ENCODE measurements at regions not wholly inside any gene's neighbourhood (a gene's known extent, or its start where the extent isn't known, plus 50 kb on each side); places are given as distances from the start of the nearest gene placed in this dataset.

DNA sequence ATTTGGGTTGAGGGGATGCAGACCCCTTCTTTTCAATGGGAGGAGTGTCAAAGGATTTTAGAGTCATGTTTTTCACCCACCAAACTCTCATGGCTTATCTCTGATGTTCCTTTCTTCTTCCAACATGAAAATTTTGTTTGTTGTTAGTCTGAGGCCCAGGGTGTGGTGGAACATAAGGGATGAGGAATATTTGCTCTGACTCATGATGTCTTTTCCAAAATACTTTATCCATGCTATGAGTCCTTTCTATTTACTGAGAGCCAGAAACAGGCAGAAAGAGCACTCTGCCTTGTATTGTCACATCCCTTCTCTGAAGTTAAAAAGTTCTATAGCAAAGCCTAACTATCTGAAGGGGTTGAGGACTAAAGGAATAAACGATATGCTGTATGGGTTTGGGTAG lies 61.6 kb upstream of the GYPA start:
- Histone ChIP-seq H3K4me1 (no peaks in the 10 kb centered on the region), H3K9me3 (ENCODE audit: low read depth) (no peaks in the 10 kb centered on the region), H3K9ac (no peak overlapping the region), H3K27me3 (no peaks in the 10 kb centered on the region), H3F3A (ENCODE audit: low read depth) (no peaks in the 10 kb centered on the region), H2AFZ (replicated peaks) (no peak overlapping the region), H3K79me2 (ENCODE audit: low read depth) (no peaks in the 10 kb centered on the region), H4K20me1 (ENCODE audit: low read depth) (no peaks in the 10 kb centered on the region), H3K27ac (no peak overlapping the region), H3K4me2 (no peak overlapping the region), H3K4me3 (no peak overlapping the region), H3K36me3 (no peaks in the 10 kb centered on the region)
- no peak overlapping the region for H3K4me3 Mint-ChIP-seq
- no peak overlapping the region for H3K27ac Mint-ChIP-seq
- no peaks in the 10 kb centered on the region for H3K27me3 Mint-ChIP-seq (ENCODE audit: insufficient read depth, low read depth)
- DNase-seq (ENCODE audit: low spot score), result no peak
- no peaks in the 10 kb centered on the region for H3K36me3 Mint-ChIP-seq
- no peaks in the 10 kb centered on the region for H3K4me1 Mint-ChIP-seq
- H3K9me3 Mint-ChIP-seq, result peaks cover 6% of the 10 kb centered on the region
- TF ChIP-seq, protein P1, sequence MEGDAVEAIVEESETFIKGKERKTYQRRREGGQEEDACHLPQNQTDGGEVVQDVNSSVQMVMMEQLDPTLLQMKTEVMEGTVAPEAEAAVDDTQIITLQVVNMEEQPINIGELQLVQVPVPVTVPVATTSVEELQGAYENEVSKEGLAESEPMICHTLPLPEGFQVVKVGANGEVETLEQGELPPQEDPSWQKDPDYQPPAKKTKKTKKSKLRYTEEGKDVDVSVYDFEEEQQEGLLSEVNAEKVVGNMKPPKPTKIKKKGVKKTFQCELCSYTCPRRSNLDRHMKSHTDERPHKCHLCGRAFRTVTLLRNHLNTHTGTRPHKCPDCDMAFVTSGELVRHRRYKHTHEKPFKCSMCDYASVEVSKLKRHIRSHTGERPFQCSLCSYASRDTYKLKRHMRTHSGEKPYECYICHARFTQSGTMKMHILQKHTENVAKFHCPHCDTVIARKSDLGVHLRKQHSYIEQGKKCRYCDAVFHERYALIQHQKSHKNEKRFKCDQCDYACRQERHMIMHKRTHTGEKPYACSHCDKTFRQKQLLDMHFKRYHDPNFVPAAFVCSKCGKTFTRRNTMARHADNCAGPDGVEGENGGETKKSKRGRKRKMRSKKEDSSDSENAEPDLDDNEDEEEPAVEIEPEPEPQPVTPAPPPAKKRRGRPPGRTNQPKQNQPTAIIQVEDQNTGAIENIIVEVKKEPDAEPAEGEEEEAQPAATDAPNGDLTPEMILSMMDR (IDR thresholded peaks at IDR 0.05), result no peak
- TF ChIP-seq EZH2phosphoT487 (IDR thresholded peaks at IDR 0.05) (no peak), EZH2 (IDR thresholded peaks at IDR 0.05) (no peak)

DNA sequence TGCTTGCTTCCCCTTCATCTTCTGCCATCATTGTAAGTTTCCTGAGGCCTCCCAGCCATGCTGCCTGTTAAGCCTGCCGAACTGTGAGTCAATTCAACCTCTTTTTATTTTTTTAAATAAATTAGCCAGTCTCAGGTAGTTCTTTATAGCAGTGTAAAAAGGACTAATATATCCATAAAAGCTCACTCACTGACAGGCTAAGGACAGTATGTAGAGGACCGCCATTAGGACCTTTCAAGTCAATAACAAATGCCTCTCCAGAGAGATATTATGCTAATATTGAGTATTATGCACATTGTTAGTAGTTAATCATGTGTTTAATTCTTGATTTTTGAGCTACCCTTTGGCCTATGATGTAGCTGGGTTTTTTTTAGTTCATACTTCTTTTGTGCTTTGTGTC lies 62.6 kb upstream of the GYPA start:
- H3K36me3 Mint-ChIP-seq, result no peaks in the 10 kb centered on the region
- TF ChIP-seq EZH2 (IDR thresholded peaks at IDR 0.05) (no peak), EZH2phosphoT487 (IDR thresholded peaks at IDR 0.05) (no peak)
- TF ChIP-seq, protein P1 (IDR thresholded peaks at IDR 0.05), result no peak
- H3K9me3 ChIP-seq (ENCODE audit: low read depth), result no peaks in the 10 kb centered on the region
- H3K27me3 ChIP-seq, result no peaks in the 10 kb centered on the region
- no peaks in the 10 kb centered on the region for H3K79me2 ChIP-seq (ENCODE audit: low read depth)
- H3K9ac ChIP-seq, result no peak overlapping the region
- H3K4me1 ChIP-seq, result no peaks in the 10 kb centered on the region
- no peaks in the 10 kb centered on the region for H3K4me1 Mint-ChIP-seq
- no peak overlapping the region for H3K27ac ChIP-seq
- no peaks in the 10 kb centered on the region for H3K27me3 Mint-ChIP-seq (ENCODE audit: insufficient read depth, low read depth)
- H3K36me3 ChIP-seq, result no peaks in the 10 kb centered on the region
- no peaks in the 10 kb centered on the region for H4K20me1 ChIP-seq (ENCODE audit: low read depth)
- H3K4me3 Mint-ChIP-seq, result no peak overlapping the region
- H3K27ac Mint-ChIP-seq, result no peak overlapping the region
- no peaks in the 10 kb centered on the region for H3K9me3 Mint-ChIP-seq
- H3K4me2 ChIP-seq, result no peak overlapping the region
- H2AFZ ChIP-seq (replicated peaks), result no peak overlapping the region
- no peak overlapping the region for H3K4me3 ChIP-seq
- DNase-seq (ENCODE audit: low spot score), result no peak
- no peaks in the 10 kb centered on the region for H3F3A ChIP-seq (ENCODE audit: low read depth)

DNA sequence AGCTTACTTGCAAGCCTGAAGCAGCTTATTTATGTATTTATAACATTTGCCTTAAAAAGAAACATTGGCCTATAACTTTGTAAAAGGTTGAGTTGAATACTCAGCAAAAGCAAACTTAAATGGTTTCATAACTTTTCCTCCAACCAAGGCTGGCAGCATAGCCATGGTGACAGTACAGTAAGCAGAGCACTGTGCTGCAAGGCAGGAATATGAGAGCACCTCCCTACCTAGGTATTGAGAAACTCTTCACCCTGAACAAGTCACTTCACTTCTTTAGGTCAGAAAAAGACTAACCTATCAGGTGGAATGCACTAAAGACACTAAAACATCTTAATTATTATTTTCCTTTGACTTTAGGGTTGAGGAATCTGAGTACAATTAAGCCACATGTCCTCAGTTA lies 63.9 kb upstream of the GYPA start:
- Histone ChIP-seq H3K4me3 (no peak overlapping the region), H2AFZ (replicated peaks) (no peak overlapping the region), H3K9ac (no peak overlapping the region), H3K4me1 (no peaks in the 10 kb centered on the region), H3K36me3 (no peaks in the 10 kb centered on the region), H3K27ac (no peak overlapping the region), H3K27me3 (no peaks in the 10 kb centered on the region), H3F3A (ENCODE audit: low read depth) (no peaks in the 10 kb centered on the region), H4K20me1 (ENCODE audit: low read depth) (no peaks in the 10 kb centered on the region), H3K4me2 (no peak overlapping the region), H3K9me3 (ENCODE audit: low read depth) (no peaks in the 10 kb centered on the region), H3K79me2 (ENCODE audit: low read depth) (no peaks in the 10 kb centered on the region)
- H3K27me3 Mint-ChIP-seq (ENCODE audit: insufficient read depth, low read depth), result no peaks in the 10 kb centered on the region
- no peaks in the 10 kb centered on the region for H3K36me3 Mint-ChIP-seq
- H3K9me3 Mint-ChIP-seq, result no peaks in the 10 kb centered on the region
- TF ChIP-seq, protein P1 (IDR thresholded peaks at IDR 0.05), result no peak
- TF ChIP-seq EZH2phosphoT487 (IDR thresholded peaks at IDR 0.05) (no peak), EZH2 (IDR thresholded peaks at IDR 0.05) (no peak)
- no peak for DNase-seq (ENCODE audit: low spot score)
- no peaks in the 10 kb centered on the region for H3K4me1 Mint-ChIP-seq
- no peak overlapping the region for H3K4me3 Mint-ChIP-seq
- no peak overlapping the region for H3K27ac Mint-ChIP-seq

DNA sequence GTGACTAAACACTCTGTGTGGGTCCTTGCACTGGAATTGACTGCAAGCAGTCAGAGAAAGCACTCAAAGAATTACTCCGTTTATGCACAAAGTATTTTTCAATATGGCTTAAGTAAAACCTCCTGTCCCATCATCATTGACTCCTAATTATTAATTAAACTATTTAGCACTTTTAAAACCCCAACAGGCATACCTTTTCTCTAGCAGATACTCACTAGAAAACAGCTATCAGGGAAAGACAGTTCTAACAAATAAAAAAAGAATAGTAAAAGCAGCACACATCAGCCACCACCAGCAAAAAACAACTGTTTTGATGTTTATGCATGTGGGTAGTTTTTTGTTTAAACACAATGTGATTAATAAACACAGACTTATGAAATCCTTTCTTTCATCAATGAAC lies 66.2 kb upstream of the GYPA start:
- H3F3A ChIP-seq (ENCODE audit: low read depth), result no peaks in the 10 kb centered on the region
- Mint-ChIP-seq H3K36me3 (no peaks in the 10 kb centered on the region), H3K4me3 (no peak overlapping the region), H3K27ac (no peak overlapping the region), H3K9me3 (no peaks in the 10 kb centered on the region), H3K4me1 (no peaks in the 10 kb centered on the region), H3K27me3 (ENCODE audit: insufficient read depth, low read depth) (no peaks in the 10 kb centered on the region)
- H3K36me3 ChIP-seq, result no peaks in the 10 kb centered on the region
- no peak overlapping the region for H3K27ac ChIP-seq
- no peaks in the 10 kb centered on the region for H3K9me3 ChIP-seq (ENCODE audit: low read depth)
- DNase-seq (ENCODE audit: low spot score), result no peak
- no peak overlapping the region for H3K4me3 ChIP-seq
- H2AFZ ChIP-seq (replicated peaks), result no peak overlapping the region
- H3K27me3 ChIP-seq, result no peaks in the 10 kb centered on the region
- H3K4me2 ChIP-seq, result no peak overlapping the region
- TF ChIP-seq, protein P1 (IDR thresholded peaks at IDR 0.05), result no peak
- TF ChIP-seq EZH2 (IDR thresholded peaks at IDR 0.05) (no peak), EZH2phosphoT487 (IDR thresholded peaks at IDR 0.05) (no peak)
- no peaks in the 10 kb centered on the region for H3K79me2 ChIP-seq (ENCODE audit: low read depth)
- H3K9ac ChIP-seq, result no peak overlapping the region
- no peaks in the 10 kb centered on the region for H3K4me1 ChIP-seq
- H4K20me1 ChIP-seq (ENCODE audit: low read depth), result no peaks in the 10 kb centered on the region
